ENCODE measurements at regions not wholly inside any gene's neighbourhood (a gene's known extent, or its start where the extent isn't known, plus 50 kb on each side); places are given as distances from the start of the nearest gene placed in this dataset.
"Not testable (repeated sequence)": the region's sequence is repeated elsewhere in the genome, so short reads cannot be mapped to it uniquely, and the experiment has no call there.

GRCh38 chrX:124737771-124738170 is 391.4 kb downstream of the SH2D1A start:
- no peak for FAIRE-seq
- H3K27me3 ChIP-seq (ENCODE audit: control insufficient read depth, insufficient read depth, low read length): no peaks in the 10 kb centered on the region
- no peak for DNase-seq (ENCODE audit: low read depth)
- no peak overlapping the region for H3K4me3 ChIP-seq (ENCODE audit: low read depth, low read length)
- TF ChIP-seq CTCF (IDR thresholded peaks at IDR 0.05; ENCODE audit: insufficient read depth, low read length, severe bottlenecking): no peak
- H3K36me3 ChIP-seq (ENCODE audit: control insufficient read depth, insufficient read depth, low read length): no peaks in the 10 kb centered on the region

GRCh38 chrX:124747295-124747694 is 400.9 kb downstream of the SH2D1A start:
- H3K36me3 ChIP-seq (ENCODE audit: control insufficient read depth, insufficient read depth, low read length): no peaks in the 10 kb centered on the region
- FAIRE-seq (no peak), DNase-seq (ENCODE audit: low read depth) (no peak)
- H3K4me3 ChIP-seq (ENCODE audit: low read depth, low read length): no peak overlapping the region
- no peaks in the 10 kb centered on the region for H3K27me3 ChIP-seq (ENCODE audit: control insufficient read depth, insufficient read depth, low read length)
- TF ChIP-seq CTCF (IDR thresholded peaks at IDR 0.05; ENCODE audit: insufficient read depth, low read length, severe bottlenecking): no peak

- Histone ChIP-seq H3K36me3 (ENCODE audit: control insufficient read depth, insufficient read depth, low read length) (no peaks in the 10 kb centered on the region), H3K4me3 (ENCODE audit: low read depth, low read length) (no peak overlapping the region), H3K27me3 (ENCODE audit: control insufficient read depth, insufficient read depth, low read length) (no peaks in the 10 kb centered on the region)
- no peak for DNase-seq (ENCODE audit: low read depth)
- FAIRE-seq: no peak
- TF ChIP-seq CTCF (IDR thresholded peaks at IDR 0.05; ENCODE audit: insufficient read depth, low read length, severe bottlenecking): no peak
Measured at GRCh38 chrX:124764354-124764753, 418.0 kb downstream of the SH2D1A start.

GRCh38 chrX:124769166-124769565 is 422.8 kb downstream of the SH2D1A start:
- no peak for FAIRE-seq
- DNase-seq (ENCODE audit: low read depth): no peak
- no peaks in the 10 kb centered on the region for H3K36me3 ChIP-seq (ENCODE audit: control insufficient read depth, insufficient read depth, low read length)
- no peaks in the 10 kb centered on the region for H3K27me3 ChIP-seq (ENCODE audit: control insufficient read depth, insufficient read depth, low read length)
- H3K4me3 ChIP-seq (ENCODE audit: low read depth, low read length): no peak overlapping the region
- no peak for TF ChIP-seq CTCF (IDR thresholded peaks at IDR 0.05; ENCODE audit: insufficient read depth, low read length, severe bottlenecking)

GRCh38 chrX:124771292-124771691 is 424.9 kb downstream of the SH2D1A start:
- FAIRE-seq (no peak), DNase-seq (ENCODE audit: low read depth) (no peak)
- no peak overlapping the region for H3K4me3 ChIP-seq (ENCODE audit: low read depth, low read length)
- no peaks in the 10 kb centered on the region for H3K27me3 ChIP-seq (ENCODE audit: control insufficient read depth, insufficient read depth, low read length)
- no peak for TF ChIP-seq CTCF (IDR thresholded peaks at IDR 0.05; ENCODE audit: insufficient read depth, low read length, severe bottlenecking)
- H3K36me3 ChIP-seq (ENCODE audit: control insufficient read depth, insufficient read depth, low read length): no peaks in the 10 kb centered on the region

GRCh38 chrX:124788253-124788652 is 441.9 kb downstream of the SH2D1A start:
- not testable (repeated sequence) for H3K27me3 ChIP-seq (ENCODE audit: control insufficient read depth, insufficient read depth, low read length); FAIRE-seq; H3K36me3 ChIP-seq (ENCODE audit: control insufficient read depth, insufficient read depth, low read length); DNase-seq (ENCODE audit: low read depth); H3K4me3 ChIP-seq (ENCODE audit: low read depth, low read length)

GRCh38 chrX:124789874-124790273 is 443.5 kb downstream of the SH2D1A start:
- H3K4me3 ChIP-seq (ENCODE audit: low read depth, low read length); H3K36me3 ChIP-seq (ENCODE audit: control insufficient read depth, insufficient read depth, low read length); H3K27me3 ChIP-seq (ENCODE audit: control insufficient read depth, insufficient read depth, low read length); FAIRE-seq; DNase-seq (ENCODE audit: low read depth): not testable (repeated sequence)

Data from bronchial epithelial cell (primary cell).